GM12865 (cell line): ENCODE measurements at regions not wholly inside any gene's neighbourhood (a gene's known extent, or its start where the extent isn't known, plus 50 kb on each side); places are given as distances from the start of the nearest gene placed in this dataset.
"Not testable (repeated sequence)": the region's sequence is repeated elsewhere in the genome, so short reads cannot be mapped to it uniquely, and the experiment has no call there.

Experiments
- DNase-seq: peaks from one replicate; pipeline ENCODE4 v3.0.0; 2010; ENCODE audit warnings: low read depth
- H3K4me3 ChIP-seq: 2 replicates; pipeline ENCODE4 v1.5.1; 2011; ENCODE audit warnings: mild to moderate bottlenecking, low read depth, low read length, control low read depth
- CTCF ChIP-seq: IDR thresholded peaks from 2 replicates; pipeline ENCODE4 v1.5.1; 2011; ENCODE audit warnings: low read length, control low read depth, low read depth, inconsistent platforms; ENCODE audit not compliant: insufficient read depth; ENCODE audit errors: missing control alignments

- no peak overlapping the region for H3K4me3 ChIP-seq
- TF ChIP-seq CTCF: no peak
- no peak for DNase-seq
These were observed 122.8 kb downstream of the RBMX2 start for GRCh38 chrX:130524476-130525194.

GRCh38 chrX:130529531-130529930 lies 127.7 kb downstream of the RBMX2 start:
- no peak for TF ChIP-seq CTCF
- no peak overlapping the region for H3K4me3 ChIP-seq
- no peak for DNase-seq

GRCh38 chrX:130531066-130531465 lies 129.3 kb downstream of the RBMX2 start:
- TF ChIP-seq CTCF: no peak
- no peak overlapping the region for H3K4me3 ChIP-seq
- DNase-seq: no peak

GRCh38 chrX:130539721-130540321 lies 138.0 kb downstream of the RBMX2 start:
- peak; percentile 58 for DNase-seq
- H3K4me3 ChIP-seq: no peak overlapping the region
- peak; percentile 61 for TF ChIP-seq CTCF

- DNase-seq: no peak
- H3K4me3 ChIP-seq: no peak overlapping the region
- TF ChIP-seq CTCF: no peak
These were observed 142.0 kb downstream of the RBMX2 start for GRCh38 chrX:130543603-130544325.

GRCh38 chrX:130545796-130546195 lies 144.0 kb downstream of the RBMX2 start:
- no peak for DNase-seq
- no peak for TF ChIP-seq CTCF
- H3K4me3 ChIP-seq: no peak overlapping the region

GRCh38 chrX:130549382-130549781 lies 147.6 kb downstream of the RBMX2 start:
- not testable (repeated sequence) for H3K4me3 ChIP-seq, DNase-seq
